Vagina (tissue), 2 donors: ENCODE measurements at regions not wholly inside any gene's neighbourhood (a gene's known extent, or its start where the extent isn't known, plus 50 kb on each side); places are given as distances from the start of the nearest gene placed in this dataset.

ENCODE experiments used
- DNase-seq, 2 donors: peaks; one replicate each; pipeline ENCODE4 v3.0.0-alpha.2; 2017; ENCODE audit errors: extremely low spot score in 2 of 2
- H3K27ac ChIP-seq: fragments of 200-600 bp; sonication (generic); one replicate; pipeline ENCODE4 v1.5.1; 2019
- H3K27me3 ChIP-seq: fragments of 200-600 bp; sonication (generic); one replicate; pipeline ENCODE4 v1.5.1; 2019
- H3K36me3 ChIP-seq, 2 donors: fragments of 200-600 bp; sonication (generic); one replicate each; pipeline ENCODE4 v1.5.1; 2017 to 2019
- H3K4me1 ChIP-seq: fragments of 200-600 bp; sonication (generic); one replicate; pipeline ENCODE4 v1.5.1; 2019
- H3K4me3 ChIP-seq, 2 donors: fragments of 200-600 bp; sonication (generic); 1 replicate in 1 of 2; 2 replicates in 1 of 2; pipeline ENCODE4 v1.5.1; 2016 to 2019
- H3K9me3 ChIP-seq: fragments of 200-600 bp; sonication (generic); one replicate; pipeline ENCODE4 v1.5.1; 2019
- POLR2A ChIP-seq, 2 donors: fragments of 450-650 bp; IDR thresholded peaks; one replicate each; pipeline ENCODE4 v1.6.1; 2017; ENCODE audit warnings: antibody characterized with exemption in 2 of 2, mild to moderate bottlenecking in 2 of 2, moderate library complexity in 2 of 2
- POLR2AphosphoS5 ChIP-seq, 2 donors: sonication (generic); formaldehyde crosslinking; IDR thresholded peaks; one replicate each; pipeline ENCODE4 v1.9.0; 2017; ENCODE audit warnings: antibody characterized with exemption in 2 of 2, mild to moderate bottlenecking in 2 of 2, low read depth in 1 of 2; ENCODE audit not compliant: insufficient read depth in 1 of 2
- intact Hi-C: fragments of 100-400 bp; cut with DNase I; formaldehyde crosslinking; loops from one replicate; pipeline ENCODE4 v1.15.1; 2023
- TF ChIP-seq, protein P1 (sequence below), 3 experiments: fragments of 450-650 bp in 2 of 3; fragments of 200-600 bp in 1 of 3; sonication (generic) in 1 of 3; IDR thresholded peaks; one replicate each; pipeline ENCODE4 v1.5.1; 2017 to 2019; ENCODE audit warnings: antibody characterized with exemption in 3 of 3, mild to moderate bottlenecking in 2 of 3, moderate library complexity in 2 of 3

DNA sequence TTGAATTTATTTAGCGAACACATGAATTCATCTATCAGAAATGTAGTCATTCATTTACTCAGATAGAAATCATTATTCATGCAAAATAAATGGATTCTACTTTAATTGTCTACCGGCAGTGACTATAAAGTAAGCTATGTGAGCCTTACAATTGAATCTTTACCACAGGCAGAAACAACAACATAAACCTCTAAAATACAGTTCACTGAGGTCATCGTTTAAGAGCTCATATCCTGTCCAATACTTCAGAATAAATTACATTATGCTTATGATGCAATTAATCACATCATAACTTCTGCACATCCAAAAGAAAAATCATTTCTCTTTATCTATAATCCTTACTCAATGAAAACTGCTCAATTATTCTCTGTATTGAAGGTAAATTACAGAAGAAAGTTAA lies 244.7 kb downstream of the HNMT start:
- Histone ChIP-seq H3K36me3 (no peaks in the 10 kb centered on the region), H3K4me1 (no peaks in the 10 kb centered on the region), H3K4me3 (no peak overlapping the region), H3K27me3 (no peaks in the 10 kb centered on the region), H3K9me3 (no peaks in the 10 kb centered on the region), H3K27ac (no peak overlapping the region)
- intact Hi-C loops: no loop called here
- TF ChIP-seq, protein P1, sequence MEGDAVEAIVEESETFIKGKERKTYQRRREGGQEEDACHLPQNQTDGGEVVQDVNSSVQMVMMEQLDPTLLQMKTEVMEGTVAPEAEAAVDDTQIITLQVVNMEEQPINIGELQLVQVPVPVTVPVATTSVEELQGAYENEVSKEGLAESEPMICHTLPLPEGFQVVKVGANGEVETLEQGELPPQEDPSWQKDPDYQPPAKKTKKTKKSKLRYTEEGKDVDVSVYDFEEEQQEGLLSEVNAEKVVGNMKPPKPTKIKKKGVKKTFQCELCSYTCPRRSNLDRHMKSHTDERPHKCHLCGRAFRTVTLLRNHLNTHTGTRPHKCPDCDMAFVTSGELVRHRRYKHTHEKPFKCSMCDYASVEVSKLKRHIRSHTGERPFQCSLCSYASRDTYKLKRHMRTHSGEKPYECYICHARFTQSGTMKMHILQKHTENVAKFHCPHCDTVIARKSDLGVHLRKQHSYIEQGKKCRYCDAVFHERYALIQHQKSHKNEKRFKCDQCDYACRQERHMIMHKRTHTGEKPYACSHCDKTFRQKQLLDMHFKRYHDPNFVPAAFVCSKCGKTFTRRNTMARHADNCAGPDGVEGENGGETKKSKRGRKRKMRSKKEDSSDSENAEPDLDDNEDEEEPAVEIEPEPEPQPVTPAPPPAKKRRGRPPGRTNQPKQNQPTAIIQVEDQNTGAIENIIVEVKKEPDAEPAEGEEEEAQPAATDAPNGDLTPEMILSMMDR (IDR thresholded peaks at IDR 0.05): no peak
- TF ChIP-seq POLR2AphosphoS5 (IDR thresholded peaks at IDR 0.05; ENCODE audit: insufficient read depth in 1 of 2, low read depth in 1 of 2) (no peak), POLR2A (IDR thresholded peaks at IDR 0.05) (no peak)
- DNase-seq: no peak

GRCh38 chr2:138210487-138210886 lies 246.2 kb downstream of the HNMT start:
- no peak overlapping the region for H3K4me3 ChIP-seq
- intact Hi-C loops: no loop called here
- no peaks in the 10 kb centered on the region for H3K4me1 ChIP-seq
- no peak overlapping the region for H3K27ac ChIP-seq
- H3K36me3 ChIP-seq: no peaks in the 10 kb centered on the region
- H3K27me3 ChIP-seq: no peaks in the 10 kb centered on the region
- no peak for DNase-seq
- no peaks in the 10 kb centered on the region for H3K9me3 ChIP-seq
- TF ChIP-seq, protein P1 (IDR thresholded peaks at IDR 0.05): no peak
- TF ChIP-seq POLR2AphosphoS5 (IDR thresholded peaks at IDR 0.05; ENCODE audit: insufficient read depth in 1 of 2, low read depth in 1 of 2): no peak
- TF ChIP-seq POLR2A (IDR thresholded peaks at IDR 0.05): no peak

DNA sequence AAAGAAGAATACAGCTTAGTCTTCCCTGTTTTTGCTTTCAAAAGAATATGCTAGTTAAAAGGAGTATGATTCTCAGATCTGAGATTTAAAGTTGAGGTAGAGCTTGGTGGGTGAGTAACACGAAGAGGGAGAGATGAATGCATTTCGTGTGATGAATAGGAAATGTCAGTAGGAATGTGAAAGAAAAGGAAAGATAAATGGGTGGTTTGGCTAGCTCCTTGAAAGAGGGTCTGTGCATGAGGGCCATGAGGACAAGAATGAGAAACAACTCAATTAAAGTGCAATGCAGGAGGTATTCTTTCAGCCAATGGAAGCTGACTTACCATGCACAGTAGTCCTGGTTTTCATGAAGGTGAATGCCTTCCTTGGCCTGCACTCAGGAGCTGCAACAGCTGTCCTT lies 248.2 kb downstream of the HNMT start:
- no peak for DNase-seq
- intact Hi-C loops: no loop called here
- no peak overlapping the region for H3K27ac ChIP-seq
- TF ChIP-seq POLR2A (IDR thresholded peaks at IDR 0.05): no peak
- TF ChIP-seq, protein P1 (IDR thresholded peaks at IDR 0.05): no peak
- TF ChIP-seq POLR2AphosphoS5 (IDR thresholded peaks at IDR 0.05; ENCODE audit: insufficient read depth in 1 of 2, low read depth in 1 of 2): no peak
- no peaks in the 10 kb centered on the region for H3K36me3 ChIP-seq
- no peaks in the 10 kb centered on the region for H3K4me1 ChIP-seq
- no peaks in the 10 kb centered on the region for H3K27me3 ChIP-seq
- H3K9me3 ChIP-seq: no peaks in the 10 kb centered on the region
- H3K4me3 ChIP-seq: no peak overlapping the region

DNA sequence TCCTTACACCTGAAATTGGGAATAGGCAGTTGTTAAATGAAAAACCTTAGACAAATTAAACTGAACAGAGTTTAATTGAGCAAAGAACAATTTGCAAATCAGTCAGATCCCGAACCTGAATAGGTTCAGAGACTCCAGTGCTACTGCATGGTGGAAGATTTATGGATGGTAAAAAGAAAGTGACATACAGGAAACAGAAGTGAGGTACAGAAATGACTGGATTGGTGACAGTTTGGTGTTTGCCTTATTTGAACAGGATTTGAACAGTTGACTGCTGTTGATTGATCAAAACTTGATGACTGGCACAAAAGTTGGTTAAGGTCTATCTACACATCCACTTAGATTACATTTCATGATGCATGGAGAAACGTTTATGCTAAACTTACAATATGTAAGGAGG lies 248.8 kb downstream of the HNMT start:
- H3K36me3 ChIP-seq: no peaks in the 10 kb centered on the region

GRCh38 chr2:138213624-138214023 lies 249.4 kb downstream of the HNMT start:
- intact Hi-C loops: no loop called here
- Histone ChIP-seq H3K36me3 (no peaks in the 10 kb centered on the region), H3K4me1 (no peaks in the 10 kb centered on the region), H3K27ac (no peak overlapping the region), H3K4me3 (no peak overlapping the region), H3K9me3 (no peaks in the 10 kb centered on the region), H3K27me3 (no peaks in the 10 kb centered on the region)
- TF ChIP-seq POLR2AphosphoS5 (IDR thresholded peaks at IDR 0.05; ENCODE audit: insufficient read depth in 1 of 2, low read depth in 1 of 2) (no peak), POLR2A (IDR thresholded peaks at IDR 0.05) (no peak)
- TF ChIP-seq, protein P1 (IDR thresholded peaks at IDR 0.05): no peak
- no peak for DNase-seq

More for the DNA sequence above, 248.8 kb downstream of the HNMT start:
- H3K27me3 ChIP-seq: no peaks in the 10 kb centered on the region
- intact Hi-C loops: no loop called here
- no peaks in the 10 kb centered on the region for H3K9me3 ChIP-seq
- no peak overlapping the region for H3K27ac ChIP-seq
- no peak for TF ChIP-seq POLR2AphosphoS5 (IDR thresholded peaks at IDR 0.05; ENCODE audit: insufficient read depth in 1 of 2, low read depth in 1 of 2)
- TF ChIP-seq POLR2A (IDR thresholded peaks at IDR 0.05): no peak
- TF ChIP-seq, protein P1 (IDR thresholded peaks at IDR 0.05): no peak
- no peak overlapping the region for H3K4me3 ChIP-seq
- DNase-seq: no peak
- no peaks in the 10 kb centered on the region for H3K4me1 ChIP-seq
